ENCODE measurements at regions not wholly inside any gene's neighbourhood (a gene's known extent, or its start where the extent isn't known, plus 50 kb on each side); places are given as distances from the start of the nearest gene placed in this dataset.

DNA sequence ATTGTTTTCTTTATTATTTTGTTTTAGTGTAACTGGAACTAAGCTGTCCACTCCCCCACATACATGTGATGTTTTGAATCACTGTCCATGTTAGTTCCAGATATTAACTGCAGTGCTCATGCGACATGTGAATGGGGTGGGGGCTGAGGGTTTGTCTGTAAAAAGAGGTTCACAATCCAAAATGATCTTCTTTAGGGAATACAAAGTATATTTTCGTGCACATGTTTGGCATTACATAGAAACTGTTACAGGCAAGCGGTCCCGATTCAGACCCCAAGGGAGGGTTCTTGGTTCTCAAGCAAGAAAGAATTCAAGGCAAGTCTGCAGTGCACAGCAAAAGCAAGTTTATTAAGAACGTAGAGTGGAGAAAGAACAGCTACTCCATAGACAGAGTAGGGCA, 296.5 kb upstream of the CLNK start:
- TF ChIP-seq, protein P1, sequence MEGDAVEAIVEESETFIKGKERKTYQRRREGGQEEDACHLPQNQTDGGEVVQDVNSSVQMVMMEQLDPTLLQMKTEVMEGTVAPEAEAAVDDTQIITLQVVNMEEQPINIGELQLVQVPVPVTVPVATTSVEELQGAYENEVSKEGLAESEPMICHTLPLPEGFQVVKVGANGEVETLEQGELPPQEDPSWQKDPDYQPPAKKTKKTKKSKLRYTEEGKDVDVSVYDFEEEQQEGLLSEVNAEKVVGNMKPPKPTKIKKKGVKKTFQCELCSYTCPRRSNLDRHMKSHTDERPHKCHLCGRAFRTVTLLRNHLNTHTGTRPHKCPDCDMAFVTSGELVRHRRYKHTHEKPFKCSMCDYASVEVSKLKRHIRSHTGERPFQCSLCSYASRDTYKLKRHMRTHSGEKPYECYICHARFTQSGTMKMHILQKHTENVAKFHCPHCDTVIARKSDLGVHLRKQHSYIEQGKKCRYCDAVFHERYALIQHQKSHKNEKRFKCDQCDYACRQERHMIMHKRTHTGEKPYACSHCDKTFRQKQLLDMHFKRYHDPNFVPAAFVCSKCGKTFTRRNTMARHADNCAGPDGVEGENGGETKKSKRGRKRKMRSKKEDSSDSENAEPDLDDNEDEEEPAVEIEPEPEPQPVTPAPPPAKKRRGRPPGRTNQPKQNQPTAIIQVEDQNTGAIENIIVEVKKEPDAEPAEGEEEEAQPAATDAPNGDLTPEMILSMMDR (IDR thresholded peaks at IDR 0.05; ENCODE audit: control extremely low read depth, extremely low read depth, low read depth, missing control alignments): no peak
- ChIA-PET POLR2A (no interaction called here), CTCF (interaction anchor here (1.0 to 1.3 kb wide), 4 partner anchors 10 to 30 kb away, joined by 3 to 5 read pairs (median 4); no protein-coding TSS in a partner anchor)
- no peak for DNase-seq (ENCODE audit: extremely low spot score)

DNA sequence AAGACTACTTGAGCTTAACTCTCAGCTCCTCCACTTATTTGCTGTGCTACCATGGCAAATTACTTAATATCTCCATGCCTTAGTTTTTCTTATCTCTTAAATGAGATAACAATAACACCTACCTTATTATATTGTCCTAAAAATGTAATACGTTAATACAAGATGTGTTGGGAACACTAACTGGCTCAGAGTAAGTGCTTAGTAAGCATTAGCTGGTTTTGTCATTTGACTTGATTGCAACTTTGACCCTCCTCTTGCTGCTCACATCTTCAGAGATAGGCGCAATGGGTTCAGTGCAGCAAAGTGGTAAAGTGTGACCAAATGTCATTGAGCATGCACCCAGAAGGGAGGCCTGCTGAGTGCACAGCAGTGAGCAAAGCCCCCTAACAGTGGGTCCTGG, 294.5 kb upstream of the CLNK start:
- no peak for DNase-seq (ENCODE audit: extremely low spot score)
- POLR2A ChIA-PET: no interaction called here
- TF ChIP-seq, protein P1 (IDR thresholded peaks at IDR 0.05; ENCODE audit: control extremely low read depth, extremely low read depth, low read depth, missing control alignments): no peak
- CTCF ChIA-PET: interaction anchor here (1.1 kb wide), 1 partner anchor 19 kb away, joined by 3 read pairs; no protein-coding TSS in a partner anchor

DNA sequence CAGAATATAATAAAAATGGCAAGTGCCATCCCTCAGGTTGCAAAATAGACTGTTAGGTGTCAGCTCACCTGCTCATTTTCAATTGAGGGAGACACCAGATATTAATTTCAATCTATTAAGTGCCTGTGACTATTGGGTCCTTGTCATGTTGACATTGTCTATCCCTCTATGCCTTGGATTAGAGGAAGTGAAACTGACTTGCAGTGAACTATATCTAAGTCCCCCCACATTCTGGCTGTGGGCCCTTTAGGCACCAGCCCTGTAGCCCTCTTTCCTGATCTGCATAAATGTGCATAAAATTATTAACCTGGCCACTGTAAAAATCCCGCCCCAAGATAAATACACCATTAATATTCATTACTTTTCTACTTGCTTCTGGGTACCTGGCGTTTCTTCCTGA, 293.0 kb upstream of the CLNK start:
- POLR2A ChIA-PET: no interaction called here
- TF ChIP-seq, protein P1 (IDR thresholded peaks at IDR 0.05; ENCODE audit: control extremely low read depth, extremely low read depth, low read depth, missing control alignments): no peak
- DNase-seq (ENCODE audit: extremely low spot score): peak; percentile 12
- CTCF ChIA-PET: no interaction called here

DNA sequence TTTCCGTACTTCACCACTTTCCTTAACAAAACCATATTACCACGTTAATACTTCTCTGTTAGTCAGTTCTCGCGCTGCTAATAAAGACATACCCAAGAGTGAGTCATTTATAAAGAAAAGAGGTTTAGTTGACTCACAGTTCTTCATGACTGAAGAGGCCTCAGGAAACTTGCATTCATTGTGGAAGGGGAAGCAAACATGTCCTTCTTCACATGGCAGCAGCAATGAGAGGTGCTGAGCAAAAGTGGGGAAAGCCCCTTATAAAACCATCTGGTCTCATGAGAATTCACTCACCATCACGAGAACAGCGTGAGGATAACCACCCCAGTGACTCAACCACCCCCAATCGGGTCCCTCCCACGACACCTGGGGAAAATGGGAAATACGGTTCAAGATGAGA, 289.8 kb upstream of the CLNK start:
- no peak for DNase-seq (ENCODE audit: extremely low spot score)

DNA sequence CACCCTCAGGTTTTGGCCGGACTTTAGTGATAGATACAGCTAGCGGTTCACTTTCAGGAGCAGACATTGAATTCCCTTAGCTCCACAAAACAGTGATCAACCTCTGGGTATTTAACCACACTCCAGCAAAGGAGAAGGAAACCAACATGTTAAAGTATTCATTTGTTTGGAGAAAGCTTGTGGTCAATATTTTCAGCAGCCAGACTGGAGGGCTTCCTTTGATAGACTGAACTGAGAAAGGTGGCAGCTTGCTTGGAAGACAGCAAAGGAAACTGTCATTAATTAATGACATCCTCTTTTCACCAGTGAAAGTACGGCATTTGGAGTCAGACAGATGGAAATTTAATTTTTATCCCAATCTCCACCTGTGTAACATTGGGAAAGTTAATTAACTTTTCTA, 289.1 kb upstream of the CLNK start:
- ChIA-PET POLR2A (no interaction called here), CTCF (interaction anchor here (1.1 to 1.5 kb wide), 3 partner anchors 13 to 84 kb away, joined by 3 to 6 read pairs (median 4); no protein-coding TSS in a partner anchor)
- TF ChIP-seq, protein P1 (IDR thresholded peaks at IDR 0.05; ENCODE audit: control extremely low read depth, extremely low read depth, low read depth, missing control alignments): no peak
- DNase-seq (ENCODE audit: extremely low spot score): no peak

More for the DNA sequence above, 289.8 kb upstream of the CLNK start:
- TF ChIP-seq, protein P1 (IDR thresholded peaks at IDR 0.05; ENCODE audit: control extremely low read depth, extremely low read depth, low read depth, missing control alignments): no peak
- CTCF ChIA-PET: no interaction called here
- POLR2A ChIA-PET: no interaction called here

DNA sequence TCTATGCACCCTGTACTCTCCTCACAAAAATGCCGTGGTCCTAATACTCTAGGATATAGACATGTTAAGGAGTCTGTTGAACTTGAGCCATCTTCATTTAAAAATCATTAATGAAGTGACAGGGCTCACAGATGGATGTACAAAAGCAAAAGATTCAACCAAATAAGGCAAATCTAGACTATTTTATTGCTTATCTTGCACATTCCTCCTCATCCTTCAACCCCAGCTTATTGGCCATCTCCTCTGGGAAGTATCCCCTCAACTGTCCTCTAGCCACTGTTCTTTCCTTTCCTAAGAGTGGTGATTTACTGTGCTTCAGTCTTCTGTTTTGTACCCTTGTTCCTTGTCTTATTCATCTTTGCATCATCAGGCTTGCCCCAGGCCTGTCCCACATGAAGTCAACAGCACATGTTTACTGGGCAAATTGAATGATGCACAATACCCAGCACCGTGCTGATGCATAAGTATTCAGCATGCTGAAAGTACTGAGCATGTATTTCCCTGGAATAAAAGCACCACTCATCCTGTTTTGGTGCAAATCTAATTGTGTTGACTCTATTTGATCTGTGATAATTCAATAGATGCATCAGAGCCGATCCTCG, 287.3 kb upstream of the CLNK start:
- POLR2A ChIA-PET: no interaction called here
- DNase-seq (ENCODE audit: extremely low spot score): no peak
- CTCF ChIA-PET: interaction anchor here (1.0 to 1.7 kb wide), 4 partner anchors 9 to 114 kb away, joined by 3 to 6 read pairs (median 4); no protein-coding TSS in a partner anchor
- TF ChIP-seq, protein P1 (IDR thresholded peaks at IDR 0.05; ENCODE audit: control extremely low read depth, extremely low read depth, low read depth, missing control alignments): no peak
